ENCODE measurements at regions not wholly inside any gene's neighbourhood (a gene's known extent, or its start where the extent isn't known, plus 50 kb on each side); places are given as distances from the start of the nearest gene placed in this dataset.
A peak's percentile ranks its signal among the peaks of the same experiment; 100 is the strongest.

DNA sequence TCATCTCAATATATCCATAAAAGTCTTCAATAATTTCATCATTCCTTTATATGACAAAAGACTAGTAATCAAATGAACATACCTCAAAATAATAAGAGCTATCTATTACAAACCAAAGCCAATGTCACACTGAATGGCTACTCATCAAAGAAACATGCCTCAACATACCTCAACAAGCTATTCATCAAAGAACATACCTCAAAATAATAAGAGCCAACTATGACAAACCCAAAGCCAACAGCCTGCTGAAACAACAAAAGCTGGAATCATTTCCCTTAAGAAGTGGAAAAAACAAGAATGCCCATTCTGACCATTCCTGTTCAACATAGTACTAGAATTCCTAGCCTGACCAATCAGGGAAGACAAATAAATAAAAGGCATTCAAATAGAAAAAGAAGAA lies 1373.7 kb downstream of the BRINP3 start:
- DNase-seq (ENCODE audit: low read depth in 1 of 2, low spot score in 1 of 2): no peak
- FAIRE-seq: no peak
- POLR2A ChIA-PET: no interaction called here

GRCh38 chr1:189117072-189117770 lies 1360.4 kb downstream of the BRINP3 start:
- DNase-seq (ENCODE audit: low read depth in 1 of 2, low spot score in 1 of 2) (no peak), ATAC-seq (no peak), FAIRE-seq (no peak)
- no peak overlapping the region for H3K4me3 ChIP-seq
- H3K9me3 ChIP-seq: no peaks in the 10 kb centered on the region
- CTCF ChIA-PET: no interaction called here
- no peaks in the 10 kb centered on the region for H3K4me1 ChIP-seq
- 41% methylated on average over 4 of the region's 4 CpGs for WGBS (ENCODE audit: missing lambda C conversion rate)
- no peak overlapping the region for H3K4me2 ChIP-seq
- TF ChIP-seq HEYL (CRISPR knock-in tag; IDR thresholded peaks at IDR 0.05) (no peak), MAFK (IDR thresholded peaks at IDR 0.05; ENCODE audit: partially characterized antibody) (peak; percentile 90)
- POLR2A ChIA-PET: no interaction called here
- H3K27ac ChIP-seq: no peak overlapping the region

More for the DNA sequence above, 1373.7 kb downstream of the BRINP3 start:
- CTCF ChIA-PET: no interaction called here
- TF ChIP-seq ZC3H11A (IDR thresholded peaks at IDR 0.05) (no peak), CHD2 (IDR thresholded peaks at IDR 0.05; ENCODE audit: low read length, partially characterized antibody) (no peak), NPAS2 (CRISPR knock-in tag; IDR thresholded peaks at IDR 0.05; ENCODE audit: borderline replicate concordance) (no peak)
- no peak for ATAC-seq
- H3K4me3 ChIP-seq: no peak overlapping the region
- H3K4me2 ChIP-seq: no peak overlapping the region
- no peak overlapping the region for H3K27ac ChIP-seq
- H3K9me3 ChIP-seq: no peaks in the 10 kb centered on the region
- no peaks in the 10 kb centered on the region for H3K4me1 ChIP-seq

DNA sequence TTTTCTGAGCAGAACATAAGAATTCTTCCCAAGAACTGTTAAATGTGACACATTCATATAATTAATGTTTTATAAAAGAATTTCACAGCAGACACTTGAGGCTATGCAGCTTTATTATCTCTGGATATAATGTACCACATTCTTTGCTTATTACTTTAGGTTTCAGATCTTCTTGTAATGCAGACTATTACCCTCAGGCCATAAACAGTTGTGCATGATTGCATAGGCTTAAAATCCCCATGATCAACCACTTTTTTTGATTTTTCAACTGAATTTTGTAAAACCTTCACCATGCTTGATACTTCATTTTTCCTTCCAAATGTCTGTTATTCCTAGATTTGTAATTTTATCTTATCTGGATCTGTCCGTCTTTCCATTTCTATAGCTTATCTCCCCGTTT lies 1355.7 kb downstream of the BRINP3 start:
- H3K4me2 ChIP-seq: no peak overlapping the region
- no peak for FAIRE-seq
- peaks cover 8% of the 10 kb centered on the region; the same call in 2 of the 3 replicates for H3K9me3 ChIP-seq
- no peaks in the 10 kb centered on the region for H3K4me1 ChIP-seq
- no peak for DNase-seq (ENCODE audit: low read depth in 1 of 2, low spot score in 1 of 2)
- ATAC-seq: no peak
- H3K27ac ChIP-seq: no peak overlapping the region
- WGBS (ENCODE audit: missing lambda C conversion rate): 60% methylated on average over 2 of the region's 2 CpGs
- TF ChIP-seq, protein P1, sequence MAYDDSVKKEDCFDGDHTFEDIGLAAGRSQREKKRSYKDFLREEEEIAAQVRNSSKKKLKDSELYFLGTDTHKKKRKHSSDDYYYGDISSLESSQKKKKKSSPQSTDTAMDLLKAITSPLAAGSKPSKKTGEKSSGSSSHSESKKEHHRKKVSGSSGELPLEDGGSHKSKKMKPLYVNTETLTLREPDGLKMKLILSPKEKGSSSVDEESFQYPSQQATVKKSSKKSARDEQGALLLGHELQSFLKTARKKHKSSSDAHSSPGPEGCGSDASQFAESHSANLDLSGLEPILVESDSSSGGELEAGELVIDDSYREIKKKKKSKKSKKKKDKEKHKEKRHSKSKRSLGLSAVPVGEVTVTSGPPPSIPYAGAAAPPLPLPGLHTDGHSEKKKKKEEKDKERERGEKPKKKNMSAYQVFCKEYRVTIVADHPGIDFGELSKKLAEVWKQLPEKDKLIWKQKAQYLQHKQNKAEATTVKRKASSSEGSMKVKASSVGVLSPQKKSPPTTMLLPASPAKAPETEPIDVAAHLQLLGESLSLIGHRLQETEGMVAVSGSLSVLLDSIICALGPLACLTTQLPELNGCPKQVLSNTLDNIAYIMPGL (CRISPR knock-in tag; IDR thresholded peaks at IDR 0.05; ENCODE audit: borderline replicate concordance): no peak
- no peak for TF ChIP-seq HOXA7 (CRISPR knock-in tag; IDR thresholded peaks at IDR 0.05)
- TF ChIP-seq BHLHE40 (IDR thresholded peaks at IDR 0.05; ENCODE audit: low read depth, low read length): no peak
- no peak for TF ChIP-seq TFCP2L1 (CRISPR knock-in tag; IDR thresholded peaks at IDR 0.05)
- no peak for TF ChIP-seq MAX (IDR thresholded peaks at IDR 0.05)
- TF ChIP-seq, protein P2, sequence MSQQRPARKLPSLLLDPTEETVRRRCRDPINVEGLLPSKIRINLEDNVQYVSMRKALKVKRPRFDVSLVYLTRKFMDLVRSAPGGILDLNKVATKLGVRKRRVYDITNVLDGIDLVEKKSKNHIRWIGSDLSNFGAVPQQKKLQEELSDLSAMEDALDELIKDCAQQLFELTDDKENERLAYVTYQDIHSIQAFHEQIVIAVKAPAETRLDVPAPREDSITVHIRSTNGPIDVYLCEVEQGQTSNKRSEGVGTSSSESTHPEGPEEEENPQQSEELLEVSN (IDR thresholded peaks at IDR 0.05; ENCODE audit: borderline replicate concordance, low read depth): no peak
- TF ChIP-seq NFE2L2 (conservative IDR thresholded peaks at IDR 0.05; ENCODE audit: low read length): no peak
- TF ChIP-seq MAZ (IDR thresholded peaks at IDR 0.05; ENCODE audit: borderline replicate concordance, low read depth, low read length): no peak
- no peak for TF ChIP-seq JUNB (IDR thresholded peaks at IDR 0.05)
- no peak for TF ChIP-seq RNF2 (IDR thresholded peaks at IDR 0.05; ENCODE audit: borderline replicate concordance, low read depth)
- no peak for TF ChIP-seq FOXS1 (CRISPR knock-in tag; IDR thresholded peaks at IDR 0.05)
- no peak for TF ChIP-seq BCL3 (IDR thresholded peaks at IDR 0.05)
- TF ChIP-seq EHMT2 (IDR thresholded peaks at IDR 0.05; ENCODE audit: low read depth): no peak
- TF ChIP-seq KDM5A (IDR thresholded peaks at IDR 0.05): no peak
- TF ChIP-seq ESRRA (IDR thresholded peaks at IDR 0.05; ENCODE audit: borderline replicate concordance, low read length): no peak
- no peak for TF ChIP-seq JUN (IDR thresholded peaks at IDR 0.05)
- no peak for TF ChIP-seq NPAS2 (CRISPR knock-in tag; IDR thresholded peaks at IDR 0.05; ENCODE audit: borderline replicate concordance)
- TF ChIP-seq RARB (CRISPR knock-in tag; IDR thresholded peaks at IDR 0.05): no peak
- TF ChIP-seq USF2 (IDR thresholded peaks at IDR 0.05): no peak
- ChIA-PET CTCF (interaction anchor here (0.6 to 0.7 kb wide), 2 partner anchors 28 to 1036 kb away, joined by 3 read pairs; no protein-coding TSS in a partner anchor), POLR2A (no interaction called here)
- H3K4me3 ChIP-seq: no peak overlapping the region

Measured in A549 (cell line).